H1 (cell line): ENCODE measurements at regions not wholly inside any gene's neighbourhood (a gene's known extent, or its start where the extent isn't known, plus 50 kb on each side); places are given as distances from the start of the nearest gene placed in this dataset.

Experiments used
- CTCF ChIA-PET: fragments of 300-600 bp; sonication (Branson Sonifier 250); formaldehyde crosslinking; loops from one replicate; lab custom pipeline; 2021; ENCODE audit not compliant: partially characterized antibody; lab: Charles Lee
- POLR2A ChIA-PET: fragments of 300-600 bp; sonication (Branson Sonifier 250); formaldehyde crosslinking; loops from one replicate; lab custom pipeline; 2021; ENCODE audit warnings: inconsistent platforms; ENCODE audit not compliant: partially characterized antibody; lab: Charles Lee
- DNase-seq, 2 experiments: peaks; one replicate each; pipeline versions ENCODE4 v3.0.0 to v3.0.0-alpha.2; 2010 to 2022; ENCODE audit warnings: low spot score in 2 of 2, low read depth in 1 of 2, mixed read lengths in 1 of 2
- FAIRE-seq: peaks from 2 replicates; lab custom pipeline; 2011; peaks lifted over from hg19 to GRCh38; lab: Jason Lieb, UNC
- H2AFZ ChIP-seq: 2 replicates; pipeline ENCODE4 v1.8.1; 2012; ENCODE audit warnings: low read length, inconsistent platforms
- H2AK5ac ChIP-seq: 2 replicates; pipeline ENCODE4 v1.6.1; 2013; ENCODE audit warnings: low read depth, low read length
- H2BK120ac ChIP-seq: replicated peaks from 2 replicates; pipeline ENCODE3; 2013; ENCODE audit warnings: low read depth, low read length, inconsistent platforms
- H2BK12ac ChIP-seq: 2 replicates; pipeline ENCODE4 v1.6.1; 2013; ENCODE audit warnings: low read depth, low read length
- H2BK15ac ChIP-seq: 2 replicates; pipeline ENCODE4 v1.6.1; 2013; ENCODE audit warnings: low read length
- H2BK20ac ChIP-seq: 2 replicates; pipeline ENCODE4 v1.6.1; 2013; ENCODE audit warnings: low read length
- H2BK5ac ChIP-seq: 2 replicates; pipeline ENCODE4 v1.6.1; 2013; ENCODE audit warnings: low read depth, low read length
- H3K14ac ChIP-seq: 2 replicates; pipeline ENCODE4 v1.6.1; 2013; ENCODE audit warnings: inconsistent platforms; ENCODE audit not compliant: insufficient read length
- H3K18ac ChIP-seq: 2 replicates; pipeline ENCODE4 v1.6.1; 2013; ENCODE audit warnings: low read length; ENCODE audit errors: extremely low read depth
- H3K23ac ChIP-seq: 2 replicates; pipeline ENCODE4 v1.6.1; 2013; ENCODE audit warnings: inconsistent platforms; ENCODE audit not compliant: insufficient read length
- H3K23me2 ChIP-seq: 2 replicates; pipeline ENCODE4 v1.6.1; 2013; ENCODE audit warnings: low read depth, low read length
- H3K27ac ChIP-seq: 2 replicates; pipeline ENCODE4 v1.6.1; 2011; ENCODE audit warnings: low read depth, low read length, inconsistent platforms
- H3K27me3 ChIP-seq, 4 experiments: replicated peaks in 1 of 4; 1 replicate in 1 of 4; 2 replicates in 3 of 4; pipeline versions ENCODE4 v1.6.1 to v1.8.1; 2011 to 2013; ENCODE audit warnings: low read length in 3 of 4, mild to moderate bottlenecking in 3 of 4, inconsistent platforms in 2 of 4, mixed read lengths in 2 of 4, moderate library complexity in 1 of 4; ENCODE audit not compliant: control insufficient read depth in 3 of 4, insufficient read depth in 3 of 4; ENCODE audit errors: extremely low read depth in 1 of 4
- H3K36me3 ChIP-seq, 4 experiments: 2 replicates each; pipeline versions ENCODE4 v1.6.1 to v1.8.1; 2011 to 2013; ENCODE audit warnings: mild to moderate bottlenecking in 4 of 4, low read length in 3 of 4, moderate library complexity in 2 of 4, control low read depth in 1 of 4, inconsistent platforms in 1 of 4; ENCODE audit not compliant: insufficient read depth in 4 of 4, control insufficient read depth in 2 of 4
- H3K4ac ChIP-seq: replicated peaks from 2 replicates; pipeline ENCODE3; 2013; ENCODE audit warnings: low read length, low read depth, mixed read lengths, inconsistent platforms; ENCODE audit not compliant: insufficient read length
- H3K4me1 ChIP-seq, 4 experiments: replicated peaks in 1 of 4; 1 replicate in 1 of 4; 2 replicates in 3 of 4; pipeline versions ENCODE4 v1.6.1 to v1.8.1; 2011 to 2013; ENCODE audit warnings: low read length in 3 of 4, inconsistent platforms in 2 of 4, mixed read lengths in 1 of 4; ENCODE audit not compliant: insufficient read depth in 4 of 4, control insufficient read depth in 3 of 4
- H3K4me2 ChIP-seq, 2 experiments: 2 replicates each; pipeline versions ENCODE4 v1.6.1 to v1.8.1; 2011 to 2013; ENCODE audit warnings: low read depth in 2 of 2, low read length in 2 of 2, control low read depth in 1 of 2, inconsistent platforms in 1 of 2, mild to moderate bottlenecking in 1 of 2; ENCODE audit not compliant: insufficient read depth in 1 of 2
- H3K4me3 ChIP-seq, 4 experiments: fragments of 200-600, 300-600 bp in 1 of 4; sonication (generic), shearing (Covaris generic), sonication (Bioruptor Twin) in 1 of 4; 2 replicates each; pipeline versions ENCODE4 v1.5.1 to v1.8.1; 2011 to 2016; ENCODE audit warnings: low read length in 4 of 4, low read depth in 3 of 4, control low read depth in 2 of 4, inconsistent platforms in 2 of 4, mild to moderate bottlenecking in 2 of 4, mixed read lengths in 1 of 4, moderate library complexity in 1 of 4; ENCODE audit not compliant: insufficient read depth in 2 of 4; ENCODE audit errors: extremely low read depth in 1 of 4
- H3K56ac ChIP-seq: replicated peaks from 2 replicates; pipeline ENCODE3; 2013; ENCODE audit warnings: low read depth, mild to moderate bottlenecking, mixed read lengths, low read length, inconsistent platforms; ENCODE audit not compliant: insufficient read length
- H3K79me1 ChIP-seq: 2 replicates; pipeline ENCODE4 v1.6.1; 2013; ENCODE audit warnings: low read depth, low read length, control low read depth
- H3K79me2 ChIP-seq, 2 experiments: 2 replicates each; pipeline versions ENCODE4 v1.6.1 to v1.8.1; 2012 to 2013; ENCODE audit warnings: low read length in 2 of 2, mild to moderate bottlenecking in 2 of 2, inconsistent platforms in 1 of 2; ENCODE audit not compliant: insufficient read depth in 2 of 2, control insufficient read depth in 1 of 2
- H3K9ac ChIP-seq, 4 experiments: replicated peaks in 1 of 4; 1 replicate in 1 of 4; 2 replicates in 3 of 4; pipeline versions ENCODE4 v1.6.1 to v1.8.1; 2011 to 2013; ENCODE audit warnings: low read depth in 3 of 4, low read length in 3 of 4, control low read depth in 2 of 4, mild to moderate bottlenecking in 2 of 4, moderate library complexity in 2 of 4, inconsistent platforms in 1 of 4; ENCODE audit errors: extremely low read depth in 1 of 4
- H3K9me3 ChIP-seq, 2 experiments: 2 replicates each; pipeline versions ENCODE4 v1.6.1 to v1.8.1; 2012 to 2013; ENCODE audit warnings: mild to moderate bottlenecking in 2 of 2, moderate library complexity in 2 of 2, control low read depth in 1 of 2, inconsistent platforms in 1 of 2, low read depth in 1 of 2, low read length in 1 of 2, mixed read lengths in 1 of 2; ENCODE audit not compliant: insufficient read depth in 2 of 2
- H4K20me1 ChIP-seq, 2 experiments: replicated peaks in 1 of 2; 2 replicates each; pipeline versions ENCODE3 to v1.8.1; 2011 to 2013; ENCODE audit warnings: inconsistent platforms in 2 of 2, low read length in 2 of 2, mild to moderate bottlenecking in 1 of 2; ENCODE audit not compliant: insufficient read depth in 2 of 2, control insufficient read depth in 1 of 2
- H4K5ac ChIP-seq: 2 replicates; pipeline ENCODE4 v1.6.1; 2013; ENCODE audit warnings: low read length, low read depth, mixed read lengths, inconsistent platforms; ENCODE audit not compliant: insufficient read length
- H4K8ac ChIP-seq: 2 replicates; pipeline ENCODE4 v1.8.0; 2013; ENCODE audit warnings: mild to moderate bottlenecking, moderate library complexity, low read length, inconsistent platforms; ENCODE audit not compliant: insufficient read depth; ENCODE audit errors: extremely low read depth
- H4K91ac ChIP-seq: replicated peaks from 2 replicates; pipeline ENCODE3; 2013; ENCODE audit warnings: low read length, mixed read lengths, inconsistent platforms; ENCODE audit not compliant: insufficient read length
- EP300 ChIP-seq, 2 experiments: IDR thresholded peaks; 1 replicate in 1 of 2; 2 replicates in 1 of 2; pipeline ENCODE4 v1.6.1; 2011 to 2012; ENCODE audit warnings: low read depth in 2 of 2, low read length in 2 of 2, mild to moderate bottlenecking in 2 of 2, borderline replicate concordance in 1 of 2, inconsistent platforms in 1 of 2, moderate library complexity in 1 of 2
- WGBS, 2 experiments: shearing (Covaris generic) in 1 of 2; methylation state at CpG; one replicate each; pipeline versions ENCODE4 v1.1.6 to v1.1.7; 2013 to 2015; ENCODE audit warnings: low lambda C conversion rate in 2 of 2, mixed read lengths in 2 of 2, inconsistent platforms in 1 of 2, low coverage in 1 of 2, missing lambda C conversion rate in 1 of 2; ENCODE audit not compliant: insufficient replicate concordance in 2 of 2, insufficient coverage in 1 of 2, insufficient read length in 1 of 2; ENCODE audit errors: extremely low coverage in 1 of 2, missing lambda C conversion rate in 1 of 2; 5-methylcytosine and 5-hydroxymethylcytosine counted together

DNA sequence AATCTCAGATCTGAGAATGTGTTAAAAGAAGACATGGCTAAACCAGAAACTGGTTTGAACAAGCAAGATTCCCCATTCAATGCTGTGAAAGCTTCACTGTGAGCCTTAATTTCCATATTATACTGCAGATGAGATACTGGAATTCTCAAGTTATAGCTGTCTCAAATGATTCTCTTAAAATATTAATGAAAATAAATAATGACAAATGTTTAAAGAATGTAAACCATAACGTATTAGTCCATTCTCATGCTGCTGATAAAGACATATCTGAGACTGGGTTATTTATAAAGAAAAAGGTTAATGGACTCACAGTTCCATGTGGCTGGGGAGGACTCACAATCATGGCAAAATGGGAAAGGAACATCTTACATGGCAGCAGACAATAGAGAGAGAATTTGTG, 667.8 kb downstream of the SLITRK1 start:
- no peak overlapping the region for H3K4me3 ChIP-seq

More for the DNA sequence above, 667.8 kb downstream of the SLITRK1 start:
- DNase-seq (no peak), FAIRE-seq (no peak)
- ChIA-PET CTCF (no interaction called here), POLR2A (no interaction called here)
- no peak overlapping the region for H4K8ac ChIP-seq
- no peak overlapping the region for H2BK12ac ChIP-seq
- no peak overlapping the region for H3K18ac ChIP-seq
- no peak overlapping the region for H2BK5ac ChIP-seq
- no peak overlapping the region for H3K27ac ChIP-seq
- no peaks in the 10 kb centered on the region for H3K9me3 ChIP-seq
- no peak overlapping the region for H3K23ac ChIP-seq
- no peak overlapping the region for H3K14ac ChIP-seq
- no peak overlapping the region for H2AFZ ChIP-seq
- no peaks in the 10 kb centered on the region; a peak in 1 of 8 replicates for H3K36me3 ChIP-seq
- no peak overlapping the region for H3K4ac ChIP-seq
- no peak overlapping the region for H2BK20ac ChIP-seq
- no peak overlapping the region for H4K91ac ChIP-seq
- no peaks in the 10 kb centered on the region; a peak in 1 of 7 replicates for H3K27me3 ChIP-seq
- H4K5ac ChIP-seq = no peak overlapping the region
- H3K4me1 ChIP-seq = no peaks in the 10 kb centered on the region; a peak in 1 of 7 replicates
- H3K79me1 ChIP-seq = no peaks in the 10 kb centered on the region
- H2AK5ac ChIP-seq = no peak overlapping the region
- no peaks in the 10 kb centered on the region for H3K79me2 ChIP-seq
- no peak overlapping the region for H2BK15ac ChIP-seq
- no peak overlapping the region for H3K56ac ChIP-seq
- 93% methylated on average over 1 of the region's 1 CpG; no CpG with 5 or more reads in 1 of the 2 experiments for WGBS, 2 experiments
- no peak overlapping the region for H3K4me2 ChIP-seq
- H3K23me2 ChIP-seq = no peaks in the 10 kb centered on the region
- no peak for TF ChIP-seq EP300 (IDR thresholded peaks at IDR 0.05; ENCODE audit: borderline replicate concordance in 1 of 2, low read depth in 2 of 2, low read length in 2 of 2)
- no peaks in the 10 kb centered on the region for H4K20me1 ChIP-seq
- H2BK120ac ChIP-seq = no peak overlapping the region
- H3K9ac ChIP-seq = no peak overlapping the region
